Esophagus muscularis mucosa (tissue), 3 donors: ENCODE measurements at regions not wholly inside any gene's neighbourhood (a gene's known extent, or its start where the extent isn't known, plus 50 kb on each side); places are given as distances from the start of the nearest gene placed in this dataset.

Experiments
- CTCF ChIP-seq, 3 experiments: fragments of 200-600 bp in 2 of 3; fragments of 450-650 bp in 1 of 3; sonication (generic) in 2 of 3; IDR thresholded peaks; one replicate each; pipeline ENCODE4 v1.5.1; 2017 to 2019; ENCODE audit warnings: antibody characterized with exemption in 3 of 3, mild to moderate bottlenecking in 2 of 3, moderate library complexity in 1 of 3
- EP300 ChIP-seq: sonication (generic); formaldehyde crosslinking; IDR thresholded peaks from one replicate; pipeline ENCODE4 v1.6.1; 2017; ENCODE audit warnings: antibody characterized with exemption

- TF ChIP-seq CTCF (IDR thresholded peaks at IDR 0.05) (no peak), EP300 (no peak)
Observed at GRCh38 chr10:78225594-78225993, 191.9 kb downstream of the RPS24 start.
